Vagina (tissue), 2 donors: ENCODE measurements at regions not wholly inside any gene's neighbourhood (a gene's known extent, or its start where the extent isn't known, plus 50 kb on each side); places are given as distances from the start of the nearest gene placed in this dataset.

ENCODE experiments used
- DNase-seq, 2 donors: peaks; one replicate each; pipeline ENCODE4 v3.0.0-alpha.2; 2017; ENCODE audit errors: extremely low spot score in 2 of 2
- H3K27ac ChIP-seq: fragments of 200-600 bp; sonication (generic); one replicate; pipeline ENCODE4 v1.5.1; 2019
- H3K27me3 ChIP-seq: fragments of 200-600 bp; sonication (generic); one replicate; pipeline ENCODE4 v1.5.1; 2019
- H3K36me3 ChIP-seq, 2 donors: fragments of 200-600 bp; sonication (generic); one replicate each; pipeline ENCODE4 v1.5.1; 2017 to 2019
- H3K4me1 ChIP-seq: fragments of 200-600 bp; sonication (generic); one replicate; pipeline ENCODE4 v1.5.1; 2019
- H3K4me3 ChIP-seq, 2 donors: fragments of 200-600 bp; sonication (generic); 1 replicate in 1 of 2; 2 replicates in 1 of 2; pipeline ENCODE4 v1.5.1; 2016 to 2019
- H3K9me3 ChIP-seq: fragments of 200-600 bp; sonication (generic); one replicate; pipeline ENCODE4 v1.5.1; 2019
- CTCF ChIP-seq, 3 experiments: fragments of 450-650 bp in 2 of 3; fragments of 200-600 bp in 1 of 3; sonication (generic) in 1 of 3; IDR thresholded peaks; one replicate each; pipeline ENCODE4 v1.5.1; 2017 to 2019; ENCODE audit warnings: antibody characterized with exemption in 3 of 3, mild to moderate bottlenecking in 2 of 3, moderate library complexity in 2 of 3
- POLR2A ChIP-seq, 2 donors: fragments of 450-650 bp; IDR thresholded peaks; one replicate each; pipeline ENCODE4 v1.6.1; 2017; ENCODE audit warnings: antibody characterized with exemption in 2 of 2, mild to moderate bottlenecking in 2 of 2, moderate library complexity in 2 of 2
- POLR2AphosphoS5 ChIP-seq, 2 donors: sonication (generic); formaldehyde crosslinking; IDR thresholded peaks; one replicate each; pipeline ENCODE4 v1.9.0; 2017; ENCODE audit warnings: antibody characterized with exemption in 2 of 2, mild to moderate bottlenecking in 2 of 2, low read depth in 1 of 2; ENCODE audit not compliant: insufficient read depth in 1 of 2
- intact Hi-C: fragments of 100-400 bp; cut with DNase I; formaldehyde crosslinking; loops from one replicate; pipeline ENCODE4 v1.15.1; 2023

DNA sequence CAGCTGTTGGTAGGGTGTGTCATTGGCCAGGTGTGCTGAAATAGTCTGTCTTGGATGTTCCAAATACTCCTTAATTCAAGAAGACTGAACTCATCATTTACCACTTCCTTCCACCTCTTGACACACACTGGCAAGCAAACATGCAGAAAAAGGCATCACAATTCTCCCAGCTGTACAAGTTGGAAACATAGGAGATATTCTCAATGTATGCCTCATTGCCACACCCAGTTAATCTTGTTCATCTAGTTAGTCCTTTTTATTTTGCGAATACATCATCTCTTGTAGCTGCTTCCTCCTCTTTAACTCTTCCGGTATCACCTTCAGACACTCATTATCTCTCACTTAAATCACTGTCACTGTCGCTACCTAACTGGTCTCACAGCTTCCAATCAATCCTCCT is 75.1 kb upstream of the GOT2 start:
- Histone ChIP-seq H3K9me3 (no peaks in the 10 kb centered on the region), H3K27me3 (no peaks in the 10 kb centered on the region), H3K27ac (no peak overlapping the region), H3K4me3 (no peak overlapping the region), H3K36me3 (no peaks in the 10 kb centered on the region), H3K4me1 (no peaks in the 10 kb centered on the region)
- intact Hi-C loops, result no loop called here
- no peak for DNase-seq
- TF ChIP-seq POLR2A (IDR thresholded peaks at IDR 0.05), result no peak
- no peak for TF ChIP-seq POLR2AphosphoS5 (IDR thresholded peaks at IDR 0.05; ENCODE audit: insufficient read depth in 1 of 2, low read depth in 1 of 2)
- TF ChIP-seq CTCF (IDR thresholded peaks at IDR 0.05), result no peak

- intact Hi-C loops, result no loop called here
- no peak overlapping the region for H3K27ac ChIP-seq
- H3K4me3 ChIP-seq, result no peak overlapping the region
- H3K4me1 ChIP-seq, result no peaks in the 10 kb centered on the region
- no peaks in the 10 kb centered on the region for H3K27me3 ChIP-seq
- DNase-seq, result no peak
- H3K36me3 ChIP-seq, result no peaks in the 10 kb centered on the region
- TF ChIP-seq CTCF (IDR thresholded peaks at IDR 0.05), result no peak
- no peak for TF ChIP-seq POLR2AphosphoS5 (IDR thresholded peaks at IDR 0.05; ENCODE audit: insufficient read depth in 1 of 2, low read depth in 1 of 2)
- no peak for TF ChIP-seq POLR2A (IDR thresholded peaks at IDR 0.05)
- no peaks in the 10 kb centered on the region for H3K9me3 ChIP-seq
These were observed 73.2 kb upstream of the GOT2 start for GRCh38 chr16:58807276-58807675.

DNA sequence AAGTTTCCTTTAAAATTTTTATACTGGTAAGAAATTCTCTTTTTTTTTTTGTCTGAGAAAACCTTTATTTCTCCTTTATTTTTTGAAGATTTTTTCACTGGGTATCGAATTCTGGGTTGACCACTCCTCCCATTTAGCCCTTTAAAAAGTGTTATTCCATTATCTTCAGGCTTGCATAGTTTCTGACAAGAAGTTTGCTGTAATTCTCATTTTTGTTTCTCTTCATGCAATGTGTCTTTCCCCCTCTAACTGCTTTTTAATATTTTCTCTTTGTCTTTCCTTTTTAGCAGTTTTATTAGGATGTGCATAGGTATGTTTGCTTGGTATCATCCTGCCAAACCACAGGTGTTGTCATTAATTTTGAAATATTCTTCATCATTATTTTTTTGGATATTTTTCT is 67.7 kb upstream of the GOT2 start:
- Histone ChIP-seq H3K4me3 (no peak overlapping the region), H3K36me3 (no peaks in the 10 kb centered on the region), H3K27ac (no peak overlapping the region), H3K4me1 (no peaks in the 10 kb centered on the region), H3K9me3 (no peaks in the 10 kb centered on the region), H3K27me3 (no peaks in the 10 kb centered on the region)
- DNase-seq, result no peak
- TF ChIP-seq POLR2A (IDR thresholded peaks at IDR 0.05), result no peak
- TF ChIP-seq POLR2AphosphoS5 (IDR thresholded peaks at IDR 0.05; ENCODE audit: insufficient read depth in 1 of 2, low read depth in 1 of 2), result no peak
- no peak for TF ChIP-seq CTCF (IDR thresholded peaks at IDR 0.05)
- intact Hi-C loops, result no loop called here

DNA sequence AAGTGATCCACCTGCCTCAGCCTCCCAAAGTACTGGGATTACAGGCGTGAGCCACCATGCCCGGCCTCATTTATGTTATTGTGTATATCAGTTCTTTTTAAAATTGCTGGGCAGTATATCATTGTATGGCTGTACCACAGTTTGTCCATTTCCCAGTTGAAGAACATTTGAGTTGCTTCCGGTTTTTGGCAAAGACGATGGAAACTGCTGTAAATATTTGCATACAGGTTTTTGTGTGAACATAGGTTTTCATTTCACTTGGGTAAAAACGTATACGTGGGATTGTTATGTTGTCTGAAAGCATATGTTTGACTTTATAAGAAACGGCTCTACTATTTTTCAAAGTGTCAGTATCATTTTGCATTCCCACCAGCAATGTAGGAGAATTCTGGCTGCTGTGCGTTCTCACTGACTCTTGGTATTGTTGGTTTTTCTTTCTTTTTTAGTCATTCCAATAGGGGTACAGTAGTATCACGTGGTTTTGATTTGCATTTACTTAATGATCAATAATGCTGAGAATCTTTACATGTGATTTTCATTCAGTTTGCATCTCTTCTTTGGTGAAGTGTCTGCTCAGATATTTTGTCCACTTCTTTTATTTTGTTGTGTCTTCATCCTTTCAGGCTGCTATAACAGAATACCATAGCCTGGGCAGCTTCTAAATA is 63.2 kb upstream of the GOT2 start:
- H3K9me3 ChIP-seq, result no peaks in the 10 kb centered on the region
- H3K36me3 ChIP-seq, result no peaks in the 10 kb centered on the region
- no peaks in the 10 kb centered on the region for H3K4me1 ChIP-seq
- no peak for DNase-seq
- TF ChIP-seq CTCF (IDR thresholded peaks at IDR 0.05) (no peak), POLR2A (IDR thresholded peaks at IDR 0.05) (no peak), POLR2AphosphoS5 (IDR thresholded peaks at IDR 0.05; ENCODE audit: insufficient read depth in 1 of 2, low read depth in 1 of 2) (no peak)
- no peaks in the 10 kb centered on the region for H3K27me3 ChIP-seq
- intact Hi-C loops, result no loop called here
- no peak overlapping the region for H3K27ac ChIP-seq
- no peak overlapping the region for H3K4me3 ChIP-seq

GRCh38 chr16:58793366-58793765 is 59.2 kb upstream of the GOT2 start:
- intact Hi-C loops, result no loop called here
- TF ChIP-seq CTCF (IDR thresholded peaks at IDR 0.05), result no peak
- TF ChIP-seq POLR2A (IDR thresholded peaks at IDR 0.05), result no peak
- TF ChIP-seq POLR2AphosphoS5 (IDR thresholded peaks at IDR 0.05; ENCODE audit: insufficient read depth in 1 of 2, low read depth in 1 of 2), result no peak
- DNase-seq, result no peak
- Histone ChIP-seq H3K27me3 (no peaks in the 10 kb centered on the region), H3K36me3 (no peaks in the 10 kb centered on the region), H3K27ac (no peak overlapping the region), H3K4me1 (no peaks in the 10 kb centered on the region), H3K4me3 (no peak overlapping the region), H3K9me3 (no peaks in the 10 kb centered on the region)
